ENCODE measurements at regions not wholly inside any gene's neighbourhood (a gene's known extent, or its start where the extent isn't known, plus 50 kb on each side); places are given as distances from the start of the nearest gene placed in this dataset.

GRCh38 chr6:14882394-14883026 lies 363.4 kb upstream of the JARID2 start (continued):
- no peak for TF ChIP-seq PATZ1 (tag by site-specific recombination; IDR thresholded peaks at IDR 0.05)
- no peak for TF ChIP-seq PRDM1 (tag by site-specific recombination; IDR thresholded peaks at IDR 0.05)
- no peak for TF ChIP-seq SETDB1 (IDR thresholded peaks at IDR 0.05; ENCODE audit: insufficient read length, low read length)
- TF ChIP-seq ZNF792 (tag by site-specific recombination; IDR thresholded peaks at IDR 0.05), result no peak
- no peak for TF ChIP-seq ZNF280D (tag by site-specific recombination; IDR thresholded peaks at IDR 0.05)
- TF ChIP-seq ZNF335 (tag by site-specific recombination; conservative IDR thresholded peaks at IDR 0.05), result no peak

- H3K4me3 ChIP-seq (ENCODE audit: low read depth, low read length), result no peak overlapping the region
- TF ChIP-seq ZBTB17 (tag by site-specific recombination; IDR thresholded peaks at IDR 0.05), result peak; percentile 58; the same call in 1 of the 2 replicates
- TF ChIP-seq ZIC2 (tag by site-specific recombination; IDR thresholded peaks at IDR 0.05), result peak; percentile 88
- no peak for TF ChIP-seq ZNF302 (tag by site-specific recombination; IDR thresholded peaks at IDR 0.05; ENCODE audit: low read depth)
- TF ChIP-seq ZNF600 (tag by site-specific recombination; IDR thresholded peaks at IDR 0.05), result 0 out of 2 replicates have a peak, but pooled peaks have one; percentile 20
- no peaks in the 10 kb centered on the region for H3K36me3 ChIP-seq (ENCODE audit: control insufficient read depth in 2 of 2, insufficient read depth in 1 of 2, low read length in 2 of 2)
- H3K9me3 ChIP-seq (ENCODE audit: control insufficient read depth, insufficient read depth, low read depth, low read length), result no peaks in the 10 kb centered on the region
- CTCF ChIA-PET, result interaction anchor here (0.5 to 1.3 kb wide), 5 partner anchors 10 to 739 kb away, joined by 3 to 5 read pairs (median 4); no protein-coding TSS in a partner anchor
- H3K4me1 ChIP-seq (ENCODE audit: control insufficient read depth, insufficient read depth, low read length), result peaks cover 10% of the 10 kb centered on the region
- H3K27ac ChIP-seq (ENCODE audit: extremely low read depth, low read depth, low read length), result no peak overlapping the region
- POLR2A ChIA-PET, result no interaction called here
Observed at GRCh38 chr6:14883921-14884320, 361.9 kb upstream of the JARID2 start.

DNA sequence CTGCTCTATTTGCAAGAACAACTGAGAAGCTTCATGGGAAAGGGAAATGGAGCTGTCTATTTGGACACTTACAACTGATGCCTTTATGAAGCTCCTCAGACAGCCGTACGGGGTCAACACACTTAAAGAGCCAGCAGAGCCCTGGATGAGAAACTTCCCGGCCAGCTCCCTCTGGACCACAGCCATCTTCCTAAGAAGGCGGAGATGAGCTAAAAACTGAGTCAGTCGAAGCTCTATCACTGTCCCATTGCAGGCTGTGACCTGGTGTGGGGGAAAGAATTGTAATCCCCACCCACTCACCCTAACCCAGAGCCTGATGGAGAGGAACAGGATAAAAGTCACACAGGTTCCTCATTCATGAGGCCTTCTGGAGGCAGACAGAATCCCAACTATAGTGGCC lies 360.4 kb upstream of the JARID2 start:
- POLR2A ChIA-PET, result interaction anchor here (0.6 kb wide), 1 partner anchor 109 kb away, joined by 4 read pairs; no protein-coding TSS in a partner anchor
- no peak for TF ChIP-seq ZFP69B (tag by site-specific recombination; IDR thresholded peaks at IDR 0.05)
- TF ChIP-seq ZFHX2 (tag by site-specific recombination; conservative IDR thresholded peaks at IDR 0.05), result peak; percentile 22; the same call in 1 of the 2 replicates
- no peak for TF ChIP-seq ZNF776 (tag by site-specific recombination; IDR thresholded peaks at IDR 0.05; ENCODE audit: borderline replicate concordance)
- peaks cover 10% of the 10 kb centered on the region for H3K4me1 ChIP-seq (ENCODE audit: control insufficient read depth, insufficient read depth, low read length)
- CTCF ChIA-PET, result interaction anchor here (1.0 kb wide), 1 partner anchor 10 kb away, joined by 5 read pairs; no protein-coding TSS in a partner anchor
- H3K4me3 ChIP-seq (ENCODE audit: low read depth, low read length), result no peak overlapping the region
- no peak overlapping the region for H3K27ac ChIP-seq (ENCODE audit: extremely low read depth, low read depth, low read length)
- no peaks in the 10 kb centered on the region for H3K36me3 ChIP-seq (ENCODE audit: control insufficient read depth in 2 of 2, insufficient read depth in 1 of 2, low read length in 2 of 2)
- H3K9me3 ChIP-seq (ENCODE audit: control insufficient read depth, insufficient read depth, low read depth, low read length), result no peaks in the 10 kb centered on the region

DNA sequence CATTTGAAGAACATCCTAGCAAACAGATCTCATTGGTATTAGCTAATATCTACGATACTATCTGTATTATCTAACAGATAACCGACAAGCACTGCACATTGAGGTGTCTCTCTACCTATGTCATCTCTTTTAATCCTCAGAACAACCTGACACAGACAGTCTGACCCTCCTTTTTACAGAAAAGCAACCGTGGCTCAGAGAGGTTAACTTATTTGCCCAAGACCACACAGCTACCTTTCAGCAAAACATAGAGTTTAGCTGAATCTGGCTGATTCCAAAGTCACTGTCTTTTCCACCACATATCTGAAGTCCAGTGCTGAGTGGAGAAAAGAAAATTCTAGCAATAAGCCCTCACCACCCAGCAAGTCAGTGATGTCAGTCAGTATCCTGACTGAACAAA lies 358.7 kb upstream of the JARID2 start:
- Histone ChIP-seq H3K4me1 (ENCODE audit: control insufficient read depth, insufficient read depth, low read length) (peaks cover 10% of the 10 kb centered on the region), H3K36me3 (ENCODE audit: control insufficient read depth in 2 of 2, insufficient read depth in 1 of 2, low read length in 2 of 2) (no peaks in the 10 kb centered on the region), H3K4me3 (ENCODE audit: low read depth, low read length) (no peak overlapping the region), H3K27ac (ENCODE audit: extremely low read depth, low read depth, low read length) (no peak overlapping the region), H3K9me3 (ENCODE audit: control insufficient read depth, insufficient read depth, low read depth, low read length) (no peaks in the 10 kb centered on the region)
- TF ChIP-seq ZNF514 (tag by site-specific recombination; IDR thresholded peaks at IDR 0.05), result no peak
- peak; percentile 58; the same call in 1 of the 2 replicates for TF ChIP-seq ZNF768 (tag by site-specific recombination; IDR thresholded peaks at IDR 0.05)
- no peak for TF ChIP-seq ZNF624 (tag by site-specific recombination; IDR thresholded peaks at IDR 0.05)
- TF ChIP-seq ZNF560 (tag by site-specific recombination; IDR thresholded peaks at IDR 0.05; ENCODE audit: borderline replicate concordance), result no peak
- no peak for TF ChIP-seq ZNF391 (tag by site-specific recombination; IDR thresholded peaks at IDR 0.05; ENCODE audit: borderline replicate concordance, low read depth)
- ChIA-PET CTCF (interaction anchor here (0.6 to 0.8 kb wide), 2 partner anchors 94 to 1192 kb away, joined by 3 read pairs; no protein-coding TSS in a partner anchor), POLR2A (no interaction called here)
